ENCODE measurements at regions not wholly inside any gene's neighbourhood (a gene's known extent, or its start where the extent isn't known, plus 50 kb on each side); places are given as distances from the start of the nearest gene placed in this dataset.
"Not testable (repeated sequence)": the region's sequence is repeated elsewhere in the genome, so short reads cannot be mapped to it uniquely, and the experiment has no call there.

DNA sequence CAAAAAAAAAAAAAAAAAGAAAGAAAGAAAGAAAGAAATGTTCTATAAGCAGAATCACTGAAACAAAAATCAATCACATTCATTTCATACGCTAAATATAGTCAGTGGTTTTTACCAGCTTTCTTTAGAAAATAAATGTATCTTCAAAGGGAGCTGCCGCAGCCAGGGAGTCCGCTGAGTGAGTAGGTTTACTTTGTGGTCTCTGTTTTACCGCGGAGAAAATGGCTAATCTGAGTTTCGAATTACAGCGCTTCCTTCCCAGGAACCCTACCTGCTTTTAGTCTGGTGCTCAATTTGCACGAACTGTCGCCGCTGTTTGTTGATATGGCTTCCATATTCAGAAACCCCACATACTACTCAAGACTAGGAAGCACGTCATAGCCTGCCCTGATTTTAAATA is 102.4 kb downstream of the TFAP2A start:
- no peaks in the 10 kb centered on the region for H3K4me1 Mint-ChIP-seq (ENCODE audit: low read depth in 2 of 2)
- H3K27ac Mint-ChIP-seq: no peak overlapping the region
- no peak overlapping the region for H3K4me3 Mint-ChIP-seq
- no peaks in the 10 kb centered on the region for H3K27me3 Mint-ChIP-seq
- no peak for DNase-seq
- no peaks in the 10 kb centered on the region for H3K9me3 Mint-ChIP-seq
- no peak for ATAC-seq (replicated peaks)
- no peaks in the 10 kb centered on the region for H3K36me3 Mint-ChIP-seq (ENCODE audit: insufficient read depth)

DNA sequence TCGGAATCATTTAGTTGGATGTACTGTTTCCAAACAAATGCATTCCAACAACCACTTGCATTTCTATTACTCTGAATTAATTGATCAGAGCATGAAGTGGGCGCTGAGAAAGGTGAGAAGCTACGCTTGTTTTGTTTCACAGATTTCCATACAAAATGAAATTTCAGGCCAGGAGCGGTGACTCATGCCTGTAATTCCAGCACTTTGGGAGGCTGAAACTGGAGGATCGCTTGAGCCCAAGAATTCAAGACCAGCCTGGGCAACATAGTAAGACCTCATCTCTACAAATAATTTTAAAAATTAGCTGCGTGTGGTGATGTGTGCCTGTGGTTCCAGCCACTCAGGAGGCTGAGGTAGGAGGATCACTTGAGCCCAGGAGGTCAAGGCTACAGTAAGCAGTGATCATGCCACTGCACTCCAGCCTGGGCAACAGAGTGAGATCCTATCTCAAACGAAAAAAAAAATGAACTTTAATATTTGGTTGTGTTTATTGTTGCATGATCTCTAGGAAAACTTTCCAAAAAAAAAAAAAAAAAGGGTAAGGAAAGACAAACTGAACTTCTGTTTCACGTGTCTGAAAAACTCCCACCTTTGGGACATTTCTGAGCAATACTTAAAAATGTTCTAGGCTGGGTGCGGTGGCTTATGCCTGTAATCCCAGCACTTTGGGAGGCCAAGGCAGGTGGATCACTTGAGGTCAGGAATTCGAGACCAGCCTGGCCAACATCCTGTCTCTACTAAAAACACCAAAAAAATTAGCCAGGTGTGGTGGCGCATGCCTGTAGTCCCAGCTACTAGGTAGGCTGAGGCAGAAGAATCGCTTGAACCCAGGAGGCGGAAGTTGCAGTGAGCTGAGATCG is 103.1 kb downstream of the TFAP2A start:
- DNase-seq; H3K4me3 Mint-ChIP-seq; H3K27ac Mint-ChIP-seq; H3K36me3 Mint-ChIP-seq (ENCODE audit: insufficient read depth); H3K27me3 Mint-ChIP-seq; ATAC-seq (replicated peaks); H3K9me3 Mint-ChIP-seq; H3K4me1 Mint-ChIP-seq (ENCODE audit: low read depth in 2 of 2): not testable (repeated sequence)

GRCh38 chr6:10310826-10311225 is 104.0 kb downstream of the TFAP2A start:
- no peaks in the 10 kb centered on the region for H3K4me1 Mint-ChIP-seq (ENCODE audit: low read depth in 2 of 2)

GRCh38 chr6:10310330-10310653 is 104.6 kb downstream of the TFAP2A start:
- Mint-ChIP-seq H3K27me3 (no peaks in the 10 kb centered on the region), H3K4me1 (ENCODE audit: low read depth in 2 of 2) (no peaks in the 10 kb centered on the region), H3K4me3 (no peak overlapping the region), H3K9me3 (peaks cover 0 to 4% of the 10 kb centered on the region in 2 donors), H3K27ac (no peak overlapping the region), H3K36me3 (ENCODE audit: insufficient read depth) (no peaks in the 10 kb centered on the region)
- ATAC-seq (replicated peaks): no peak
- DNase-seq: no peak

More at GRCh38 chr6:10310826-10311225, 104.0 kb downstream of the TFAP2A start:
- Mint-ChIP-seq H3K27me3 (no peaks in the 10 kb centered on the region), H3K36me3 (ENCODE audit: insufficient read depth) (no peaks in the 10 kb centered on the region), H3K4me3 (no peak overlapping the region), H3K27ac (no peak overlapping the region), H3K9me3 (peaks cover 0 to 4% of the 10 kb centered on the region in 2 donors)
- DNase-seq (no peak), ATAC-seq (replicated peaks) (no peak)

- Mint-ChIP-seq H3K27ac (no peak overlapping the region), H3K9me3 (peaks cover 0 to 4% of the 10 kb centered on the region in 2 donors), H3K4me3 (no peak overlapping the region), H3K4me1 (ENCODE audit: low read depth in 2 of 2) (no peaks in the 10 kb centered on the region), H3K27me3 (no peaks in the 10 kb centered on the region), H3K36me3 (ENCODE audit: insufficient read depth) (no peaks in the 10 kb centered on the region)
- ATAC-seq (replicated peaks) (no peak), DNase-seq (no peak)
Measured at GRCh38 chr6:10309457-10310329, 105.2 kb downstream of the TFAP2A start.

- peaks cover 0 to 4% of the 10 kb centered on the region in 2 donors for H3K9me3 Mint-ChIP-seq
- no peaks in the 10 kb centered on the region for H3K27me3 Mint-ChIP-seq
- ATAC-seq (replicated peaks) (no peak), DNase-seq (no peak)
- H3K36me3 Mint-ChIP-seq (ENCODE audit: insufficient read depth): no peaks in the 10 kb centered on the region
- H3K4me1 Mint-ChIP-seq (ENCODE audit: low read depth in 2 of 2): no peaks in the 10 kb centered on the region
- H3K27ac Mint-ChIP-seq: no peak overlapping the region
- no peak overlapping the region for H3K4me3 Mint-ChIP-seq
Measured at GRCh38 chr6:10307476-10307875, 107.4 kb downstream of the TFAP2A start.

GRCh38 chr6:10307028-10307427 is 107.8 kb downstream of the TFAP2A start:
- no peaks in the 10 kb centered on the region for H3K36me3 Mint-ChIP-seq (ENCODE audit: insufficient read depth)
- no peak for DNase-seq

DNA sequence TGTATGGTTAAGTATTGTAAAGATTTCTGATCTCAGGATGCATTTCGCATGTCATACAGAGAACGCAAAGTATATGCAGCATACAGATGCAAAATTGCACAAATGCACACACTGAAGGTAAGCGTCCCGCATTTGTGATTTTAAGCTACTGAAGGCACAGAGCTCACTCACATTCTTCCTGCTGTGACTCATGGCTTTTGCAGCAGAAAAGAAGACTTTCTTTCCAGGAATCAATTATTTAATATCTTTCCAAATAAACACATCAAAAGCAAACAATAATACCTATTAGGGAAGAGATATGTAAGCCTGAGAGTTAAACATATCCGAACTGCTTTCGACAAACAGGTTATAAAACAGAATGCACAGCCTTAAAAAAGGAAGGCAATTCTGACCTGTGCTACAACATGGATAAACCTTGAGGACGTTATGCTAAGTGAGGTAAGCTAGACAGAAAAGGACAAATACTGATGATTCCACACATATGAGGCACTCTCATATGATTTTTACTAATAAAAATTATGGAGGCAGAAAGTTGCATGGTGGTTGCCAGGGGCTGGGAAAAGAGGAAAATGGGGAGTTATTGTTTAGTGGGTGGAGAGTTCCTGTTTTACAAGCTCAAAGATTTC is 109.0 kb downstream of the TFAP2A start:
- H3K4me3 Mint-ChIP-seq: no peak overlapping the region
- DNase-seq (no peak), ATAC-seq (replicated peaks) (no peak)
- H3K9me3 Mint-ChIP-seq: peaks cover 0 to 4% of the 10 kb centered on the region in 2 donors
- no peaks in the 10 kb centered on the region for H3K27me3 Mint-ChIP-seq
- H3K4me1 Mint-ChIP-seq (ENCODE audit: low read depth in 2 of 2): no peaks in the 10 kb centered on the region
- no peak overlapping the region for H3K27ac Mint-ChIP-seq
- H3K36me3 Mint-ChIP-seq (ENCODE audit: insufficient read depth): no peaks in the 10 kb centered on the region

More at GRCh38 chr6:10307028-10307427, 107.8 kb downstream of the TFAP2A start:
- Mint-ChIP-seq H3K4me1 (ENCODE audit: low read depth in 2 of 2) (no peaks in the 10 kb centered on the region), H3K27ac (no peak overlapping the region), H3K4me3 (no peak overlapping the region), H3K27me3 (no peaks in the 10 kb centered on the region), H3K9me3 (peaks cover 0 to 4% of the 10 kb centered on the region in 2 donors)
- no peak for ATAC-seq (replicated peaks)

GRCh38 chr6:10303608-10304506 is 111.0 kb downstream of the TFAP2A start:
- H3K4me3 Mint-ChIP-seq: no peak overlapping the region
- no peak for DNase-seq
- H3K36me3 Mint-ChIP-seq (ENCODE audit: insufficient read depth): no peaks in the 10 kb centered on the region
- no peaks in the 10 kb centered on the region for H3K27me3 Mint-ChIP-seq
- H3K9me3 Mint-ChIP-seq: peaks cover 4 to 5% of the 10 kb centered on the region in 2 donors
- H3K4me1 Mint-ChIP-seq (ENCODE audit: low read depth in 2 of 2): no peaks in the 10 kb centered on the region
- ATAC-seq (replicated peaks): no peak
- H3K27ac Mint-ChIP-seq: no peak overlapping the region

- H3K36me3 Mint-ChIP-seq (ENCODE audit: insufficient read depth): no peaks in the 10 kb centered on the region
- no peak overlapping the region for H3K27ac Mint-ChIP-seq
- H3K9me3 Mint-ChIP-seq: peaks cover 4 to 7% of the 10 kb centered on the region in 2 donors
- H3K4me1 Mint-ChIP-seq (ENCODE audit: low read depth in 2 of 2): no peaks in the 10 kb centered on the region
- DNase-seq (no peak), ATAC-seq (replicated peaks) (no peak)
- H3K4me3 Mint-ChIP-seq: no peak overlapping the region
- H3K27me3 Mint-ChIP-seq: no peaks in the 10 kb centered on the region
Measured at GRCh38 chr6:10302566-10303235, 112.2 kb downstream of the TFAP2A start.

GRCh38 chr6:10300071-10300470 is 114.8 kb downstream of the TFAP2A start:
- Mint-ChIP-seq H3K27me3 (no peaks in the 10 kb centered on the region), H3K4me3 (no peak overlapping the region), H3K27ac (no peak overlapping the region), H3K4me1 (ENCODE audit: low read depth in 2 of 2) (no peaks in the 10 kb centered on the region), H3K36me3 (ENCODE audit: insufficient read depth) (no peaks in the 10 kb centered on the region), H3K9me3 (peaks cover 0 to 7% of the 10 kb centered on the region in 2 donors)
- no peak for DNase-seq
- ATAC-seq (replicated peaks): no peak

GRCh38 chr6:10297832-10298231 is 117.0 kb downstream of the TFAP2A start:
- peaks cover 0 to 7% of the 10 kb centered on the region in 2 donors for H3K9me3 Mint-ChIP-seq
- H3K27me3 Mint-ChIP-seq: no peaks in the 10 kb centered on the region
- H3K4me1 Mint-ChIP-seq (ENCODE audit: low read depth in 2 of 2): no peaks in the 10 kb centered on the region
- H3K4me3 Mint-ChIP-seq: no peak overlapping the region
- no peak overlapping the region for H3K27ac Mint-ChIP-seq
- ATAC-seq (replicated peaks): no peak
- H3K36me3 Mint-ChIP-seq (ENCODE audit: insufficient read depth): no peaks in the 10 kb centered on the region
- DNase-seq: no peak

Measured in effector memory CD8-positive, alpha-beta T cell (primary cell).